WERI-Rb-1 (cell line): ENCODE measurements at regions not wholly inside any gene's neighbourhood (a gene's known extent, or its start where the extent isn't known, plus 50 kb on each side); places are given as distances from the start of the nearest gene placed in this dataset.

ENCODE experiments used
- DNase-seq: peaks from one replicate; pipeline ENCODE4 v3.0.0-alpha.2; 2020
- H3K27ac ChIP-seq: fragments of 250-450 bp; sonication (Bioruptor Pico); 2 replicates; pipeline ENCODE4 v1.5.1; 2020; ENCODE audit warnings: mild to moderate bottlenecking, moderate library complexity
- H3K27me3 ChIP-seq: fragments of 250-450 bp; sonication (Bioruptor Pico); 2 replicates; pipeline ENCODE4 v1.5.1; 2021; ENCODE audit warnings: mild to moderate bottlenecking, low read depth, moderate library complexity; ENCODE audit not compliant: insufficient read depth, severe bottlenecking
- H3K36me3 ChIP-seq: fragments of 250-450 bp; sonication (Bioruptor Pico); 2 replicates; pipeline ENCODE4 v1.5.1; 2020; ENCODE audit warnings: mild to moderate bottlenecking, moderate library complexity
- H3K4me3 ChIP-seq: 2 replicates; pipeline ENCODE4 v1.5.1; 2011; ENCODE audit warnings: low read depth, mild to moderate bottlenecking, control low read depth, low read length
- H3K9me3 ChIP-seq: fragments of 250-450 bp; sonication (Bioruptor Pico); 2 replicates; pipeline ENCODE4 v1.5.1; 2021; ENCODE audit warnings: mild to moderate bottlenecking, moderate library complexity; ENCODE audit not compliant: severe bottlenecking
- CTCF ChIP-seq: IDR thresholded peaks from 2 replicates; pipeline ENCODE4 v1.5.1; 2011; ENCODE audit warnings: low read depth, mild to moderate bottlenecking, control low read depth, inconsistent platforms, low read length

- H3K27me3 ChIP-seq: no peaks in the 10 kb centered on the region
- no peak overlapping the region for H3K27ac ChIP-seq
- TF ChIP-seq CTCF: no peak
- DNase-seq: no peak
- no peaks in the 10 kb centered on the region for H3K9me3 ChIP-seq
- no peaks in the 10 kb centered on the region for H3K36me3 ChIP-seq
- H3K4me3 ChIP-seq: no peak overlapping the region
These were observed 92.9 kb upstream of the ERG start for GRCh38 chr21:38591218-38591537.

GRCh38 chr21:38596264-38597042 is 98.2 kb upstream of the ERG start:
- no peak for TF ChIP-seq CTCF
- Histone ChIP-seq H3K27me3 (no peaks in the 10 kb centered on the region), H3K9me3 (no peaks in the 10 kb centered on the region), H3K36me3 (no peaks in the 10 kb centered on the region), H3K4me3 (no peak overlapping the region), H3K27ac (no peak overlapping the region)
- no peak for DNase-seq

- H3K27me3 ChIP-seq: no peaks in the 10 kb centered on the region
- no peaks in the 10 kb centered on the region for H3K36me3 ChIP-seq
- no peaks in the 10 kb centered on the region for H3K9me3 ChIP-seq
- no peak for TF ChIP-seq CTCF
- DNase-seq: no peak
- no peak overlapping the region for H3K27ac ChIP-seq
- no peak overlapping the region for H3K4me3 ChIP-seq
These were observed 99.1 kb upstream of the ERG start for GRCh38 chr21:38597421-38597820.

- Histone ChIP-seq H3K9me3 (no peaks in the 10 kb centered on the region), H3K4me3 (no peak overlapping the region), H3K27ac (no peak overlapping the region), H3K36me3 (no peaks in the 10 kb centered on the region), H3K27me3 (no peaks in the 10 kb centered on the region)
- no peak for TF ChIP-seq CTCF
- no peak for DNase-seq
These were observed 100.1 kb upstream of the ERG start for GRCh38 chr21:38598413-38598812.

GRCh38 chr21:38599381-38599975 is 101.2 kb upstream of the ERG start:
- H3K27ac ChIP-seq: no peak overlapping the region
- H3K4me3 ChIP-seq: no peak overlapping the region
- no peak for DNase-seq
- no peak for TF ChIP-seq CTCF
- H3K9me3 ChIP-seq: no peaks in the 10 kb centered on the region
- no peaks in the 10 kb centered on the region for H3K36me3 ChIP-seq
- H3K27me3 ChIP-seq: no peaks in the 10 kb centered on the region

- Histone ChIP-seq H3K36me3 (no peaks in the 10 kb centered on the region), H3K9me3 (no peaks in the 10 kb centered on the region), H3K27ac (no peak overlapping the region), H3K27me3 (no peaks in the 10 kb centered on the region), H3K4me3 (no peak overlapping the region)
- DNase-seq: no peak
- no peak for TF ChIP-seq CTCF
These were observed 101.8 kb upstream of the ERG start for GRCh38 chr21:38600106-38600505.
